Breast epithelium (tissue), 3 donors: ENCODE measurements at regions not wholly inside any gene's neighbourhood (a gene's known extent, or its start where the extent isn't known, plus 50 kb on each side); places are given as distances from the start of the nearest gene placed in this dataset.

Experiments
- POLR2A ChIP-seq: fragments of 450-650 bp; IDR thresholded peaks from one replicate; pipeline ENCODE4 v1.6.1; 2016; ENCODE audit warnings: antibody characterized with exemption, mild to moderate bottlenecking, moderate library complexity
- POLR2AphosphoS5 ChIP-seq, 3 donors: sonication (generic); formaldehyde crosslinking; IDR thresholded peaks; one replicate each; pipeline ENCODE4 v1.6.1; 2017; ENCODE audit warnings: antibody characterized with exemption in 3 of 3

DNA sequence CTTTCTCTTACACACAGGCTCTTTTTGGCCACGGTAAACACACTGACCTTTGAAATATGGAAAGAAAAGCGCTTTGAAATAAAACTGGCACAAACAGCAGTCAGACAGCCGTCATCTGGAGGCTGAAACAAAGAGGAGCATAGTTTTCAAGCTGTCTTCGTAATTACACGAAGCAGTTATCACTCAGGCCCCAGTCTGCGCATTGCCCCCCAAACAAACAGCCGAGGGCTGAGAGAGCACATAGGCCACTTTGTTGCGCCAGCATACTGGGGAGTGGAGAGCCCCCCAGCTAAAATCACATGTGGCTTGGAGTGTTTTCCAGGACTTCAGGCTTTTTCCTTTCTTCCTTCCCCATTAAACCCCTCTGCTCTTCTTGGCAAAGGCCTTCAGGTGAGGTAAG is 142.9 kb upstream of the BTG1 start:
- TF ChIP-seq POLR2A (no peak), POLR2AphosphoS5 (IDR thresholded peaks at IDR 0.05) (no peak)
